ENCODE measurements at regions not wholly inside any gene's neighbourhood (a gene's known extent, or its start where the extent isn't known, plus 50 kb on each side); places are given as distances from the start of the nearest gene placed in this dataset.

GRCh38 chr10:4371691-4372295, 454.2 kb upstream of the AKR1E2 start:
- H3K79me2 ChIP-seq (ENCODE audit: insufficient read depth, low read length) = no peaks in the 10 kb centered on the region
- no peak overlapping the region for H3K9ac ChIP-seq (ENCODE audit: low read depth, low read length)
- no peak overlapping the region for H2AFZ ChIP-seq (ENCODE audit: low read depth, low read length)
- no peak overlapping the region for H3K4me3 ChIP-seq (ENCODE audit: low read depth in 1 of 2, low read length in 2 of 2)
- no peaks in the 10 kb centered on the region for H3K9me3 ChIP-seq (ENCODE audit: insufficient read depth, low read length, severe bottlenecking)
- H4K20me1 ChIP-seq (ENCODE audit: insufficient read depth, low read length) = no peaks in the 10 kb centered on the region
- no peak overlapping the region for H3K27ac ChIP-seq (ENCODE audit: low read length)
- H3K4me2 ChIP-seq (ENCODE audit: insufficient read depth, low read length) = no peak overlapping the region
- DNase-seq (no peak), ATAC-seq (ENCODE audit: insufficient read depth, low read depth) (no peak)
- H3K27me3 ChIP-seq (ENCODE audit: insufficient read depth, low read length, poor library complexity) = no peaks in the 10 kb centered on the region
- no peaks in the 10 kb centered on the region for H3K36me3 ChIP-seq (ENCODE audit: insufficient read depth, low read length)
- H3K4me1 ChIP-seq (ENCODE audit: insufficient read depth, low read length) = no peaks in the 10 kb centered on the region
- no peak for TF ChIP-seq EZH2 (IDR thresholded peaks at IDR 0.05; ENCODE audit: borderline replicate concordance, low read depth, low read length, severe bottlenecking)
- TF ChIP-seq, protein P1, sequence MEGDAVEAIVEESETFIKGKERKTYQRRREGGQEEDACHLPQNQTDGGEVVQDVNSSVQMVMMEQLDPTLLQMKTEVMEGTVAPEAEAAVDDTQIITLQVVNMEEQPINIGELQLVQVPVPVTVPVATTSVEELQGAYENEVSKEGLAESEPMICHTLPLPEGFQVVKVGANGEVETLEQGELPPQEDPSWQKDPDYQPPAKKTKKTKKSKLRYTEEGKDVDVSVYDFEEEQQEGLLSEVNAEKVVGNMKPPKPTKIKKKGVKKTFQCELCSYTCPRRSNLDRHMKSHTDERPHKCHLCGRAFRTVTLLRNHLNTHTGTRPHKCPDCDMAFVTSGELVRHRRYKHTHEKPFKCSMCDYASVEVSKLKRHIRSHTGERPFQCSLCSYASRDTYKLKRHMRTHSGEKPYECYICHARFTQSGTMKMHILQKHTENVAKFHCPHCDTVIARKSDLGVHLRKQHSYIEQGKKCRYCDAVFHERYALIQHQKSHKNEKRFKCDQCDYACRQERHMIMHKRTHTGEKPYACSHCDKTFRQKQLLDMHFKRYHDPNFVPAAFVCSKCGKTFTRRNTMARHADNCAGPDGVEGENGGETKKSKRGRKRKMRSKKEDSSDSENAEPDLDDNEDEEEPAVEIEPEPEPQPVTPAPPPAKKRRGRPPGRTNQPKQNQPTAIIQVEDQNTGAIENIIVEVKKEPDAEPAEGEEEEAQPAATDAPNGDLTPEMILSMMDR (IDR thresholded peaks at IDR 0.05; ENCODE audit: borderline replicate concordance, extremely low read depth, low read length, poor library complexity, severe bottlenecking) = no peak

GRCh38 chr10:4370376-4370775, 455.6 kb upstream of the AKR1E2 start:
- H3K9ac ChIP-seq (ENCODE audit: low read depth, low read length) = no peak overlapping the region
- no peaks in the 10 kb centered on the region for H3K27me3 ChIP-seq (ENCODE audit: insufficient read depth, low read length, poor library complexity)
- DNase-seq (no peak), ATAC-seq (ENCODE audit: insufficient read depth, low read depth) (no peak)
- no peaks in the 10 kb centered on the region for H3K9me3 ChIP-seq (ENCODE audit: insufficient read depth, low read length, severe bottlenecking)
- no peak overlapping the region for H3K4me2 ChIP-seq (ENCODE audit: insufficient read depth, low read length)
- no peaks in the 10 kb centered on the region for H3K36me3 ChIP-seq (ENCODE audit: insufficient read depth, low read length)
- no peak overlapping the region for H2AFZ ChIP-seq (ENCODE audit: low read depth, low read length)
- no peak for TF ChIP-seq EZH2 (IDR thresholded peaks at IDR 0.05; ENCODE audit: borderline replicate concordance, low read depth, low read length, severe bottlenecking)
- TF ChIP-seq, protein P1 (IDR thresholded peaks at IDR 0.05; ENCODE audit: borderline replicate concordance, extremely low read depth, low read length, poor library complexity, severe bottlenecking) = no peak
- no peaks in the 10 kb centered on the region for H3K79me2 ChIP-seq (ENCODE audit: insufficient read depth, low read length)
- H3K4me1 ChIP-seq (ENCODE audit: insufficient read depth, low read length) = no peaks in the 10 kb centered on the region
- no peak overlapping the region for H3K4me3 ChIP-seq (ENCODE audit: low read depth in 1 of 2, low read length in 2 of 2)
- no peaks in the 10 kb centered on the region for H4K20me1 ChIP-seq (ENCODE audit: insufficient read depth, low read length)
- H3K27ac ChIP-seq (ENCODE audit: low read length) = no peak overlapping the region

DNA sequence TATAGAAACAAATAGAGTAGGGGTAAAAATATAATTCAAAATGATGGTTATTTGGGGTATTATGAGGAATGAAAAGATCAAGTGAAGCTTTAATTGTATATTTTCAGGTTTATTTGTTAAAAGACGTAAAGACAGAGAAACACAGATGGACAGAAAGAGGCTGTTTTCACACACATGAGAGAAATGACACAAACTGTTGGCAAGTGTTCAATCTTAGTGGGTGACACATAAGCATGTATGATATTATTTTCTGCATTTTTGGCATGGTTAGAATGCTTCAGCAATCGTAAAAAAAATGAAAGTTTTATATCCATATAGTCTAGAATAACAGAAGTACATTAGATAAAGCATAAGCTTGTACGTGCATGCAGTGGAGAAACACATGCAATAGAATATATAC, 464.4 kb upstream of the AKR1E2 start:
- H3K36me3 ChIP-seq (ENCODE audit: insufficient read depth, low read length) = no peaks in the 10 kb centered on the region
- H3K27ac ChIP-seq (ENCODE audit: low read length) = no peak overlapping the region
- no peaks in the 10 kb centered on the region for H4K20me1 ChIP-seq (ENCODE audit: insufficient read depth, low read length)
- no peak overlapping the region for H3K9ac ChIP-seq (ENCODE audit: low read depth, low read length)
- H3K4me3 ChIP-seq (ENCODE audit: low read depth in 1 of 2, low read length in 2 of 2) = no peak overlapping the region
- H3K4me2 ChIP-seq (ENCODE audit: insufficient read depth, low read length) = no peak overlapping the region
- H3K9me3 ChIP-seq (ENCODE audit: insufficient read depth, low read length, severe bottlenecking) = no peaks in the 10 kb centered on the region
- TF ChIP-seq, protein P1 (IDR thresholded peaks at IDR 0.05; ENCODE audit: borderline replicate concordance, extremely low read depth, low read length, poor library complexity, severe bottlenecking) = no peak
- no peak for TF ChIP-seq EZH2 (IDR thresholded peaks at IDR 0.05; ENCODE audit: borderline replicate concordance, low read depth, low read length, severe bottlenecking)
- no peak overlapping the region for H2AFZ ChIP-seq (ENCODE audit: low read depth, low read length)
- ATAC-seq (ENCODE audit: insufficient read depth, low read depth) = no peak
- H3K79me2 ChIP-seq (ENCODE audit: insufficient read depth, low read length) = no peaks in the 10 kb centered on the region
- no peaks in the 10 kb centered on the region for H3K27me3 ChIP-seq (ENCODE audit: insufficient read depth, low read length, poor library complexity)
- no peaks in the 10 kb centered on the region for H3K4me1 ChIP-seq (ENCODE audit: insufficient read depth, low read length)
- no peak for DNase-seq

All from DND-41 (cell line).